K562 (cell line): ENCODE measurements at regions not wholly inside any gene's neighbourhood (a gene's known extent, or its start where the extent isn't known, plus 50 kb on each side); places are given as distances from the start of the nearest gene placed in this dataset.

Experiments used
- ATAC-seq: fragments of 200-7000 bp; cut with Tn5 transposase; 3 replicates; pipeline ENCODE4 v1.9.1; 2020; ENCODE audit warnings: moderate library complexity
- BruUV-seq: library from RNA; stranded (reverse); fragments of 400-500 nt; replicated peaks from 2 replicates; lab custom pipeline; 2021; lab: Mats Ljungman, UMichigan
- CTCF ChIA-PET: fragments of 300-600 bp; formaldehyde crosslinking; extraction: SDS; loops from one replicate; lab custom pipeline; 2021; ENCODE audit warnings: low intra/inter-chr PET ratio; lab: Yijun Ruan, JAX
- POLR2A ChIA-PET: fragments of 300-600, 350-650 bp; sonication (Branson Sonifier 250); formaldehyde crosslinking; extraction: SDS; loops from one replicate; lab custom pipeline; 2021; ENCODE audit warnings: antibody characterized with exemption, inconsistent platforms; lab: Yijun Ruan, JAX
- DNase-seq, 4 experiments: peaks; one replicate each; pipeline versions ENCODE4 v3.0.0 to v3.0.0-alpha.2; 2011 to 2018; ENCODE audit warnings: low spot score in 3 of 4, mixed read lengths in 3 of 4; ENCODE audit errors: extremely low read depth in 1 of 4
- FAIRE-seq: peaks from 2 replicates; lab custom pipeline; 2011; peaks lifted over from hg19 to GRCh38; lab: Jason Lieb, UNC
- H2AFZ ChIP-seq: 2 replicates; pipeline ENCODE4 v1.6.0; 2011; ENCODE audit warnings: low read depth, low read length, control low read depth, inconsistent platforms
- H3K27ac ChIP-seq: fragments of 200-600 bp; 3 replicates; pipeline ENCODE4 v1.8.0; 2011; ENCODE audit warnings: low read depth, mild to moderate bottlenecking, control low read depth, inconsistent platforms, low read length, moderate library complexity, mixed read lengths; ENCODE audit errors: extremely low read depth
- H3K27me3 ChIP-seq, 2 experiments: fragments of 300-600 bp in 1 of 2; 2 replicates in 1 of 2; 3 replicates in 1 of 2; pipeline versions ENCODE4 v1.6.0 to v1.8.0; 2011; ENCODE audit warnings: inconsistent platforms in 2 of 2, low read length in 2 of 2, mild to moderate bottlenecking in 1 of 2, mixed read lengths in 1 of 2, moderate library complexity in 1 of 2; ENCODE audit not compliant: control insufficient read depth in 2 of 2, insufficient read depth in 2 of 2
- H3K36me3 ChIP-seq: fragments of 300-600 bp; 3 replicates; pipeline ENCODE4 v1.8.0; 2011; ENCODE audit warnings: mild to moderate bottlenecking, low read length, inconsistent platforms; ENCODE audit not compliant: control insufficient read depth, insufficient read depth
- H3K4me1 ChIP-seq, 2 experiments: fragments of 200-600 bp in 1 of 2; replicated peaks in 1 of 2; 2 replicates in 1 of 2; 3 replicates in 1 of 2; pipeline versions ENCODE4 v1.5.1 to v1.8.0; 2011; ENCODE audit warnings: inconsistent platforms in 2 of 2, low read length in 2 of 2, mild to moderate bottlenecking in 1 of 2, mixed read lengths in 1 of 2, moderate library complexity in 1 of 2; ENCODE audit not compliant: control insufficient read depth in 2 of 2, insufficient read depth in 2 of 2
- H3K4me2 ChIP-seq: 2 replicates; pipeline ENCODE4 v1.6.1; 2011; ENCODE audit warnings: low read length, control low read depth, inconsistent platforms, mixed read lengths; ENCODE audit not compliant: insufficient read depth
- H3K4me3 ChIP-seq: fragments of 200-600 bp; sonication (generic), shearing (Covaris generic); 2 replicates; pipeline ENCODE4 v1.5.1; 2016; ENCODE audit warnings: control low read depth, inconsistent platforms
- H3K79me2 ChIP-seq: fragments of 200-600 bp; 3 replicates; pipeline ENCODE4 v1.8.0; 2011; ENCODE audit warnings: low read length, inconsistent platforms; ENCODE audit not compliant: control insufficient read depth, insufficient read depth
- H3K9ac ChIP-seq, 2 experiments: 2 replicates each; pipeline versions ENCODE4 v1.6.0 to v1.6.1; 2011; ENCODE audit warnings: low read depth in 2 of 2, low read length in 2 of 2, control low read depth in 1 of 2, inconsistent platforms in 1 of 2, mild to moderate bottlenecking in 1 of 2, mixed read lengths in 1 of 2; ENCODE audit not compliant: insufficient read depth in 1 of 2
- H3K9me1 ChIP-seq: one replicate; pipeline ENCODE4 v1.6.0; 2011; ENCODE audit warnings: inconsistent platforms, mild to moderate bottlenecking, low read length, moderate library complexity; ENCODE audit not compliant: control insufficient read depth, insufficient read depth
- H3K9me3 ChIP-seq: replicated peaks from 2 replicates; pipeline ENCODE4 v1.5.1; 2011; ENCODE audit warnings: low read depth, low read length, inconsistent platforms; ENCODE audit not compliant: control insufficient read depth, insufficient read depth
- H4K20me1 ChIP-seq: replicated peaks from 2 replicates; pipeline ENCODE4 v1.6.1; 2011; ENCODE audit warnings: low read length, inconsistent platforms, mixed read lengths; ENCODE audit not compliant: control insufficient read depth, insufficient read depth
- ATF4 ChIP-seq: fragments of 450-650 bp; formaldehyde crosslinking; IDR thresholded peaks from 2 replicates; pipeline ENCODE4 v1.4.0; 2022; ENCODE audit warnings: mild to moderate bottlenecking, moderate library complexity
- CC2D1A ChIP-seq: fragments of 450-650 bp; IDR thresholded peaks from 2 replicates; pipeline ENCODE4 v1.6.1; 2017; ENCODE audit warnings: mild to moderate bottlenecking
- EP300 ChIP-seq: IDR thresholded peaks from 2 replicates; pipeline ENCODE4 v1.6.1; 2012; ENCODE audit warnings: low read length, improper control_type of control experiment
- NUFIP1 ChIP-seq: fragments of 450-650 bp; IDR thresholded peaks from 2 replicates; pipeline ENCODE4 v1.6.1; 2018; ENCODE audit not compliant: partially characterized antibody
- PHTF2 ChIP-seq: fragments of 250-450 bp; sonication (Bioruptor Pico); IDR thresholded peaks from 2 replicates; pipeline ENCODE4 v1.5.0; 2021; ENCODE audit warnings: mild to moderate bottlenecking
- POLR3G ChIP-seq: IDR thresholded peaks from 2 replicates; pipeline ENCODE4 v1.6.1; 2011; ENCODE audit not compliant: insufficient read length, insufficient replicate concordance; ENCODE audit errors: extremely low read depth
- RAD21 ChIP-seq, 2 experiments: fragments of 250-450 bp in 1 of 2; fragments of 450-650 bp in 1 of 2; sonication (Bioruptor Pico) in 1 of 2; formaldehyde crosslinking in 1 of 2; IDR thresholded peaks in 1 of 2; conservative IDR thresholded peaks in 1 of 2; 2 replicates each; pipeline versions ENCODE4 v1.4.0 to v1.8.0; 2020 to 2022; ENCODE audit warnings: mild to moderate bottlenecking in 2 of 2, moderate library complexity in 1 of 2
- RFX7 ChIP-seq: fragments of 250-450 bp; sonication (Bioruptor Pico); IDR thresholded peaks from 2 replicates; pipeline ENCODE4 v1.5.1; 2021; ENCODE audit warnings: mild to moderate bottlenecking
- TAF1 ChIP-seq: IDR thresholded peaks from 2 replicates; pipeline ENCODE4 v1.6.1; 2011; ENCODE audit warnings: mild to moderate bottlenecking, low read length, moderate library complexity; ENCODE audit not compliant: insufficient read depth, control insufficient read depth, severe bottlenecking; ENCODE audit errors: extremely low read depth
- ZEB2 ChIP-seq: fragments of 450-650 bp; IDR thresholded peaks from 2 replicates; pipeline ENCODE4 v1.6.1; 2016
- ZKSCAN1 ChIP-seq: fragments of 150-350 bp; IDR thresholded peaks from 2 replicates; pipeline ENCODE4 v1.6.1; 2016; ENCODE audit warnings: low read depth, low read length
- WGBS: fragments of 100-300 bp; shearing (Covaris generic); methylation state at CpG from one replicate; pipeline ENCODE4 v1.1.6; 2016; ENCODE audit warnings: low coverage, mixed read lengths; ENCODE audit not compliant: insufficient coverage; ENCODE audit errors: missing lambda C conversion rate; 5-methylcytosine and 5-hydroxymethylcytosine counted together
- in situ Hi-C: fragments of 300-500 bp; cut with MboI; formaldehyde crosslinking; loops from 4 replicates; pipeline ENCODE4 v1.15.0; 2018; ENCODE audit warnings: inconsistent platforms, mixed read lengths
- intact Hi-C: fragments of 100-400 bp; cut with micrococcal nuclease; formaldehyde crosslinking; loops from 2 replicates; pipeline ENCODE4 v1.14.2; 2022

- Histone ChIP-seq H3K9ac (no peak overlapping the region), H3K9me3 (peaks cover 2% of the 10 kb centered on the region), H3K9me1 (no peaks in the 10 kb centered on the region), H3K4me1 (no peaks in the 10 kb centered on the region), H3K4me3 (no peak overlapping the region), H3K36me3 (no peaks in the 10 kb centered on the region), H3K4me2 (no peak overlapping the region), H3K79me2 (no peaks in the 10 kb centered on the region), H3K27ac (no peak overlapping the region), H2AFZ (no peak overlapping the region), H3K27me3 (peaks cover 3 to 12% of the 10 kb centered on the region in 2 experiments; a peak in 3 of 5 replicates), H4K20me1 (no peaks in the 10 kb centered on the region; the same call in 1 of the 2 replicates)
- FAIRE-seq (no peak), DNase-seq (no peak), ATAC-seq (no peak)
- intact Hi-C loops (no loop called here), in situ Hi-C loops (no loop called here)
- no peak for TF ChIP-seq NUFIP1
- no TSS peak for BruUV-seq
- WGBS, result 0% methylated on average over 4 of the region's 4 CpGs
- CTCF ChIA-PET, result no interaction called here
- POLR2A ChIA-PET, result interaction anchor here (1.0 kb wide), 1 partner anchor 31 kb away, joined by 3 read pairs; no protein-coding TSS in a partner anchor
Measured at GRCh38 chr4:56215141-56215783, 172.0 kb downstream of the AASDH start.

- BruUV-seq, result no TSS peak
- H2AFZ ChIP-seq, result no peak overlapping the region
- intact Hi-C loops, result no loop called here
- DNase-seq (no peak), FAIRE-seq (no peak), ATAC-seq (no peak)
- no peaks in the 10 kb centered on the region for H3K36me3 ChIP-seq
- H3K79me2 ChIP-seq, result no peaks in the 10 kb centered on the region
- ChIA-PET CTCF (no interaction called here), POLR2A (no interaction called here)
- H3K4me3 ChIP-seq, result no peak overlapping the region
- H3K9me1 ChIP-seq, result no peaks in the 10 kb centered on the region
- no peaks in the 10 kb centered on the region for H3K4me1 ChIP-seq
- WGBS, result 6% methylated on average over 3 of the region's 3 CpGs
- H4K20me1 ChIP-seq, result no peaks in the 10 kb centered on the region
- no peak overlapping the region for H3K4me2 ChIP-seq
- no peak overlapping the region for H3K9ac ChIP-seq
- in situ Hi-C loops, result no loop called here
- no peak overlapping the region for H3K27ac ChIP-seq
- H3K9me3 ChIP-seq, result peaks cover 2% of the 10 kb centered on the region
- peaks cover 0 to 9% of the 10 kb centered on the region in 2 experiments; a peak in 1 of 5 replicates for H3K27me3 ChIP-seq
- no peak for TF ChIP-seq PHTF2 (CRISPR knock-in tag)
- no peak for TF ChIP-seq TAF1
- no peak for TF ChIP-seq RFX7 (CRISPR knock-in tag)
- no peak for TF ChIP-seq EP300
- TF ChIP-seq RAD21 (CRISPR knock-in tag; conservative IDR thresholded peaks at IDR 0.05 in 1 of 2, IDR thresholded peaks at IDR 0.05 in 1 of 2), result no peak
- TF ChIP-seq CC2D1A, result no peak
- no peak for TF ChIP-seq ZKSCAN1
- TF ChIP-seq ATF4 (CRISPR knock-in tag), result no peak
- no peak for TF ChIP-seq ZEB2
- TF ChIP-seq POLR3G, result no peak
Measured at GRCh38 chr4:56213543-56213942, 173.7 kb downstream of the AASDH start.
